CD4-positive, CD25-positive, alpha-beta regulatory T cell (primary cell): ENCODE measurements at regions not wholly inside any gene's neighbourhood (a gene's known extent, or its start where the extent isn't known, plus 50 kb on each side); places are given as distances from the start of the nearest gene placed in this dataset.

ENCODE experiments used
- ATAC-seq, 2 donors: fragments of 150-1000 bp; cut with Tn5 transposase; one replicate each; pipeline ENCODE4 v1.10.0; 2021; ENCODE audit warnings: low read depth in 2 of 2, moderate number of reproducible peaks in 2 of 2, moderate library complexity in 1 of 2
- DNase-seq, 3 donors: peaks; one replicate each; pipeline versions ENCODE4 v3.0.0 to v3.0.0-alpha.2; 2012 to 2022; ENCODE audit warnings: mixed read lengths in 1 of 3
- H3K27ac ChIP-seq: one replicate; pipeline ENCODE4 v1.7.0; 2013; ENCODE audit warnings: mild to moderate bottlenecking, low read length; ENCODE audit not compliant: insufficient read depth, poor library complexity, severe bottlenecking
- H3K27me3 ChIP-seq: one replicate; pipeline ENCODE4 v1.7.0; 2013; ENCODE audit warnings: low read length; ENCODE audit not compliant: control insufficient read depth, insufficient read depth
- H3K36me3 ChIP-seq: one replicate; pipeline ENCODE4 v1.7.0; 2013; ENCODE audit warnings: mild to moderate bottlenecking, low read length, moderate library complexity; ENCODE audit not compliant: control insufficient read depth, insufficient read depth
- H3K4me1 ChIP-seq: 2 replicates; pipeline ENCODE4 v1.7.0; 2013; ENCODE audit warnings: mild to moderate bottlenecking, low read length; ENCODE audit not compliant: insufficient read depth, control insufficient read depth, poor library complexity, severe bottlenecking
- H3K4me3 ChIP-seq: one replicate; pipeline ENCODE4 v1.7.0; 2013; ENCODE audit warnings: low read depth, mild to moderate bottlenecking, low read length, moderate library complexity
- H3K9me3 ChIP-seq, 2 experiments: 1 replicate in 1 of 2; 2 replicates in 1 of 2; pipeline ENCODE4 v1.7.0; 2013; ENCODE audit warnings: low read length in 2 of 2, mild to moderate bottlenecking in 1 of 2, moderate library complexity in 1 of 2; ENCODE audit not compliant: control insufficient read depth in 2 of 2
- H3K27ac Mint-ChIP-seq, 3 donors: one replicate each; pipeline ENCODE4 v1.8.0; 2020 to 2022; ENCODE audit warnings: mild to moderate bottlenecking in 3 of 3, mixed read lengths in 3 of 3, moderate library complexity in 2 of 3
- H3K27me3 Mint-ChIP-seq: one replicate; pipeline ENCODE4 v1.8.0; 2022; ENCODE audit warnings: mild to moderate bottlenecking, mixed read lengths
- H3K36me3 Mint-ChIP-seq: one replicate; pipeline ENCODE4 v1.8.0; 2020; ENCODE audit warnings: mixed read lengths
- H3K4me1 Mint-ChIP-seq, 4 donors: one replicate each; pipeline ENCODE4 v1.8.0; 2020 to 2022; ENCODE audit warnings: mixed read lengths in 4 of 4, mild to moderate bottlenecking in 1 of 4
- H3K4me3 Mint-ChIP-seq, 4 donors: one replicate each; pipeline ENCODE4 v1.8.0; 2020 to 2022; ENCODE audit warnings: mild to moderate bottlenecking in 4 of 4, mixed read lengths in 4 of 4, moderate library complexity in 3 of 4
- H3K9me3 Mint-ChIP-seq, 7 donors: one replicate each; pipeline ENCODE4 v1.8.0; 2020 to 2022; ENCODE audit warnings: mixed read lengths in 7 of 7, mild to moderate bottlenecking in 3 of 7, moderate library complexity in 2 of 7

DNA sequence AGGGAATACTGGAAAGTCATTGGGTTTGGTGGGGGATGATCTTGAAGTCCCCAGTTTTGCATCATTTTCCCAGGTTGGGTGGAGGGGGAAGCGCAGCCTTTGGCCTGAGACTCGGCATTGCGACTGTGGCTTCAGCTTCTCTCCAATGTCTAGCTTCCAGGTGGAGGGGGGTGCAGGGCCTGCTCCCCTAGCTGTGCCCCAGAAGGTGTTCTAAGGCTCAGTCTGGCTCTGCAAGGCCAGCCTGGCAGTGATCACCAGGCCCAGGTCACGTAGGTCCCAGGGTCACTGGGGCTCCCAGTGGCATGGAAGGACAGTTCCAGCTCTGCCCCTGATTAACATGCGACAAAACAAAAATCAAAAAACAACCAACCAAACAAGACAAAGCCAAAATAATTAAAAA lies 56.9 kb upstream of the HAAO start:
- DNase-seq = no peak
- ATAC-seq = no peak

DNA sequence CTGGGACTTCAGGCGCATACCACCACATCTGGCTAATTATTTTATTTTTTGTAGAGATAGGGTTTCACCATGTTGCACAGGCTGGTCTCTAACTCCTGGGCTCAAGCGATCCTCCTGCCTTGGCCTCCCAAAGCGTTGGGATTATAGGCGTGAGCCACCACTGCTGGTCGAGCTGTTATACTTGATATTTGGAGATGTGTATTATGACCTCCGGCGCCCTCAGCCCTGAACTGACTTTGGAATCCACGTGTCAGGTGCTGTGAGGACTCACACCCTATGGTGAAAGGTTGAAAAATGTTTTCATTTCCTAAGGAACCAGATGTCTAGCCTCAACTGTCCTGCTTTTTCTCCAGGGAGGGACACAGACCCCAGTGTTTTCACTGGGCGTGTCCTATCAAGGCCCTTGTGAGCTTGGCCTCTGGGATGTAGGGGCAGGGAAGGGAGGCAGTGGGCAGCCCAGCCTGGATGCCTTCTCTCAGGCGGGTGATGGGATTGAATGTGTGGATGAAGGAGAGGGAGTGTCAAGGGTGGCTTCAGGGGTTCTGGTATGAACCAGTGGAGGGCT lies 56.4 kb upstream of the HAAO start:
- peaks cover 4% of the 10 kb centered on the region for H3K36me3 Mint-ChIP-seq

More for the DNA sequence above, 56.9 kb upstream of the HAAO start:
- Histone ChIP-seq H3K4me1 (no peaks in the 10 kb centered on the region), H3K36me3 (no peaks in the 10 kb centered on the region), H3K9me3 (no peaks in the 10 kb centered on the region), H3K27ac (no peak overlapping the region), H3K4me3 (no peak overlapping the region), H3K27me3 (no peaks in the 10 kb centered on the region)
- Mint-ChIP-seq H3K4me1 (no peaks in the 10 kb centered on the region), H3K27me3 (peaks cover 5% of the 10 kb centered on the region), H3K27ac (no peak overlapping the region), H3K9me3 (no peaks in the 10 kb centered on the region), H3K4me3 (peak overlapping the region in 1 of 4 donors; percentile 58), H3K36me3 (peaks cover 4% of the 10 kb centered on the region)

GRCh38 chr2:42848265-42848664 lies 55.9 kb upstream of the HAAO start:
- Histone ChIP-seq H3K27ac (no peak overlapping the region), H3K27me3 (no peaks in the 10 kb centered on the region), H3K4me1 (no peaks in the 10 kb centered on the region), H3K9me3 (no peaks in the 10 kb centered on the region), H3K4me3 (no peak overlapping the region), H3K36me3 (no peaks in the 10 kb centered on the region)
- Mint-ChIP-seq H3K9me3 (no peaks in the 10 kb centered on the region), H3K27ac (no peak overlapping the region), H3K27me3 (peaks cover 5% of the 10 kb centered on the region), H3K4me1 (no peaks in the 10 kb centered on the region), H3K36me3 (peaks cover 4% of the 10 kb centered on the region), H3K4me3 (no peak overlapping the region)
- ATAC-seq = no peak
- no peak for DNase-seq

More for the DNA sequence above, 56.4 kb upstream of the HAAO start:
- H3K4me1 ChIP-seq = no peaks in the 10 kb centered on the region
- ATAC-seq = no peak
- H3K27me3 Mint-ChIP-seq = peaks cover 5% of the 10 kb centered on the region
- no peak for DNase-seq
- no peaks in the 10 kb centered on the region for H3K9me3 Mint-ChIP-seq
- no peaks in the 10 kb centered on the region for H3K27me3 ChIP-seq
- H3K27ac Mint-ChIP-seq = peak overlapping the region in 1 of 3 donors; percentile 28
- H3K36me3 ChIP-seq = no peaks in the 10 kb centered on the region
- H3K4me3 ChIP-seq = no peak overlapping the region
- H3K4me3 Mint-ChIP-seq = no peak overlapping the region
- H3K9me3 ChIP-seq = no peaks in the 10 kb centered on the region
- no peak overlapping the region for H3K27ac ChIP-seq
- H3K4me1 Mint-ChIP-seq = no peaks in the 10 kb centered on the region

- Histone ChIP-seq H3K27ac (no peak overlapping the region), H3K36me3 (no peaks in the 10 kb centered on the region), H3K9me3 (no peaks in the 10 kb centered on the region), H3K4me1 (no peaks in the 10 kb centered on the region), H3K27me3 (no peaks in the 10 kb centered on the region), H3K4me3 (no peak overlapping the region)
- H3K9me3 Mint-ChIP-seq = no peaks in the 10 kb centered on the region
- H3K4me1 Mint-ChIP-seq = no peaks in the 10 kb centered on the region
- no peak for ATAC-seq
- H3K4me3 Mint-ChIP-seq = no peak overlapping the region
- DNase-seq = no peak
- peaks cover 4% of the 10 kb centered on the region for H3K36me3 Mint-ChIP-seq
- peaks cover 5% of the 10 kb centered on the region for H3K27me3 Mint-ChIP-seq
- H3K27ac Mint-ChIP-seq = no peak overlapping the region
Measured at GRCh38 chr2:42847596-42848151, 55.3 kb upstream of the HAAO start.

DNA sequence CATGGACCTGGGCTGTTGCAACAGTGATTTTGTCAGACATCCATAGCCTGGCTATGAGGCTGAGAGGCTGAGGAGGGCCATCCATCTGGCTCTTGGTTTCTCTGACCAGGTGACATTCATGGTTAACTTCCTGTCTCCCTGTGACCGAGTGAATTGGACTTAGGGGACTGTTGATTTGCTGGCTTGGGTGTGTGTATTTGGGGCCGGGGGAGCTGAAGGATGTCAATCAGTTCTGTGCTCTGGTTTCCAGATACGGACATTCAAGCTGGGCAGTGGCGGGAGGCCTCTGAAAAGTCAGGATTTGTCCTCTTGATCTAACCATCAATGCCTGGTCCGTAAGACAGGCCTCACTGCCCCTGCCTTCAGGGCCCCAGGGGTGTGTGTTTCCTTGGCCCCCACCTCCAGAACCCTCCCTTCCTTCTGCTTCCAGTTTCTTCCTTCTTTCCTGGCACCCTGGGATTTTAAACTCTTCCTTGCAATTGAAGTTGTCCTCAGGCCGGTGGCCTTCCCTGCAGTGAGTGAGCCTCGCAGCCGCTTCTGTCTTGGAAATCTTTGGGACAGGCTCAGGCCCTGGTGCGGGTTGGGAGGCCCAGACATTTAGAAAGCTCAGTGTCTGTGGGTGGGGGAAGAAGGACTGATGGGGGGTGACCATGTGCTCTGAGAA lies 54.7 kb upstream of the HAAO start:
- no peak for ATAC-seq
- Mint-ChIP-seq H3K9me3 (no peaks in the 10 kb centered on the region), H3K27me3 (peaks cover 5% of the 10 kb centered on the region), H3K36me3 (peaks cover 4% of the 10 kb centered on the region), H3K4me3 (no peak overlapping the region), H3K4me1 (no peaks in the 10 kb centered on the region), H3K27ac (no peak overlapping the region)
- Histone ChIP-seq H3K27me3 (no peaks in the 10 kb centered on the region), H3K27ac (no peak overlapping the region), H3K36me3 (no peaks in the 10 kb centered on the region), H3K4me3 (no peak overlapping the region), H3K9me3 (no peaks in the 10 kb centered on the region), H3K4me1 (no peaks in the 10 kb centered on the region)
- DNase-seq = no peak

DNA sequence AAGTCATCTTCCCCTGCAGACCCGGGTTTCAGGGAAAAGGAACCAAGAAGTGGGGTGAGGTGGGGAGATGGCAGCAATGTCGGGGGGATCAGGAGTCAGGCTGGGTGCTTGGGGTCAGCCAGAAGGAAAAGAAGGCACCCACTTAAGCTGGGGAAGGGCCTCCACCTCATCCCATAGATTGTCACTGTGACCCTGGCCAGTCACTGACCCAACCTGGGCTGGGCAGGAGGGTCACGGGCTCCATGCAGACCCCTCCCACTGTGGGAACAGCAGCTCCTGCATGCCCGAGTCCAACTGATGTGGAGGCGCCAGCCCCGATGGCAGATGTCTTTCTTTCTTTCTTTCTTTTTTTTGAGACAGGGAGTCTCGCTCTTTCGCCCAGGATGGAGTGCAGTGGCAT lies 53.6 kb upstream of the HAAO start:
- Histone ChIP-seq H3K36me3 (no peaks in the 10 kb centered on the region), H3K27ac (no peak overlapping the region), H3K4me1 (no peaks in the 10 kb centered on the region), H3K4me3 (no peak overlapping the region), H3K27me3 (no peaks in the 10 kb centered on the region), H3K9me3 (no peaks in the 10 kb centered on the region)
- Mint-ChIP-seq H3K9me3 (no peaks in the 10 kb centered on the region), H3K36me3 (peaks cover 4% of the 10 kb centered on the region), H3K27ac (peak overlapping the region in 1 of 3 donors; percentile 35), H3K4me1 (no peaks in the 10 kb centered on the region), H3K4me3 (no peak overlapping the region), H3K27me3 (peaks cover 8% of the 10 kb centered on the region)
- ATAC-seq (no peak), DNase-seq (no peak)

- peak overlapping the region in 1 of 3 donors; percentile 35 for H3K27ac Mint-ChIP-seq
- H3K4me1 Mint-ChIP-seq = no peaks in the 10 kb centered on the region
- H3K36me3 ChIP-seq = no peaks in the 10 kb centered on the region
Measured at GRCh38 chr2:42844901-42845821, 52.8 kb upstream of the HAAO start.

More at GRCh38 chr2:42844901-42845821, 52.8 kb upstream of the HAAO start:
- ATAC-seq = no peak
- Mint-ChIP-seq H3K36me3 (peaks cover 4% of the 10 kb centered on the region), H3K27me3 (peaks cover 8% of the 10 kb centered on the region), H3K4me3 (no peak overlapping the region), H3K9me3 (no peaks in the 10 kb centered on the region)
- Histone ChIP-seq H3K27ac (no peak overlapping the region), H3K9me3 (no peaks in the 10 kb centered on the region), H3K27me3 (no peaks in the 10 kb centered on the region), H3K4me3 (no peak overlapping the region), H3K4me1 (no peaks in the 10 kb centered on the region)
- DNase-seq = no peak
